ENCODE measurements at regions not wholly inside any gene's neighbourhood (a gene's known extent, or its start where the extent isn't known, plus 50 kb on each side); places are given as distances from the start of the nearest gene placed in this dataset.
A peak's percentile ranks its signal among the peaks of the same experiment; 100 is the strongest.

GRCh38 chr18:56516789-56517188, 121.6 kb downstream of the TXNL1 start:
- no peak for TF ChIP-seq CTCF (IDR thresholded peaks at IDR 0.05; ENCODE audit: insufficient read depth, low read depth, low read length)
- CTCF ChIA-PET, result interaction anchor here (0.7 kb wide), 1 partner anchor 58 kb away, joined by 3 read pairs; no protein-coding TSS in a partner anchor
- no peaks in the 10 kb centered on the region for H3K27me3 ChIP-seq (ENCODE audit: control insufficient read depth, insufficient read depth, low read length)
- POLR2A ChIA-PET, result no interaction called here
- no peaks in the 10 kb centered on the region for H3K36me3 ChIP-seq (ENCODE audit: control insufficient read depth, insufficient read depth, low read length)
- H3K4me3 ChIP-seq (ENCODE audit: low read depth, low read length), result no peak overlapping the region
- peak; percentile 36 for DNase-seq (ENCODE audit: low read depth)

- Histone ChIP-seq H3K4me3 (ENCODE audit: low read depth, low read length) (no peak overlapping the region), H3K36me3 (ENCODE audit: control insufficient read depth, insufficient read depth, low read length) (no peaks in the 10 kb centered on the region), H3K27me3 (ENCODE audit: control insufficient read depth, insufficient read depth, low read length) (no peaks in the 10 kb centered on the region)
- CTCF ChIA-PET, result interaction anchor here (0.6 to 1.2 kb wide), 2 partner anchors 28 to 119 kb away, joined by 3 read pairs; no protein-coding TSS in a partner anchor
- POLR2A ChIA-PET, result no interaction called here
- no peak for TF ChIP-seq CTCF (IDR thresholded peaks at IDR 0.05; ENCODE audit: insufficient read depth, low read depth, low read length)
- no peak for DNase-seq (ENCODE audit: low read depth)
Measured at GRCh38 chr18:56515522-56515921, 122.9 kb downstream of the TXNL1 start.

- CTCF ChIA-PET, result no interaction called here
- no peak for DNase-seq (ENCODE audit: low read depth)
- no peaks in the 10 kb centered on the region for H3K27me3 ChIP-seq (ENCODE audit: control insufficient read depth, insufficient read depth, low read length)
- POLR2A ChIA-PET, result no interaction called here
- H3K36me3 ChIP-seq (ENCODE audit: control insufficient read depth, insufficient read depth, low read length), result no peaks in the 10 kb centered on the region
- no peak overlapping the region for H3K4me3 ChIP-seq (ENCODE audit: low read depth, low read length)
- TF ChIP-seq CTCF (IDR thresholded peaks at IDR 0.05; ENCODE audit: insufficient read depth, low read depth, low read length), result no peak
Measured at GRCh38 chr18:56511996-56512395, 126.4 kb downstream of the TXNL1 start.

GRCh38 chr18:56510108-56510507, 128.3 kb downstream of the TXNL1 start:
- H3K4me3 ChIP-seq (ENCODE audit: low read depth, low read length), result no peak overlapping the region
- no peaks in the 10 kb centered on the region for H3K27me3 ChIP-seq (ENCODE audit: control insufficient read depth, insufficient read depth, low read length)
- no peak for TF ChIP-seq CTCF (IDR thresholded peaks at IDR 0.05; ENCODE audit: insufficient read depth, low read depth, low read length)
- POLR2A ChIA-PET, result no interaction called here
- CTCF ChIA-PET, result no interaction called here
- no peaks in the 10 kb centered on the region for H3K36me3 ChIP-seq (ENCODE audit: control insufficient read depth, insufficient read depth, low read length)
- no peak for DNase-seq (ENCODE audit: low read depth)

DNA sequence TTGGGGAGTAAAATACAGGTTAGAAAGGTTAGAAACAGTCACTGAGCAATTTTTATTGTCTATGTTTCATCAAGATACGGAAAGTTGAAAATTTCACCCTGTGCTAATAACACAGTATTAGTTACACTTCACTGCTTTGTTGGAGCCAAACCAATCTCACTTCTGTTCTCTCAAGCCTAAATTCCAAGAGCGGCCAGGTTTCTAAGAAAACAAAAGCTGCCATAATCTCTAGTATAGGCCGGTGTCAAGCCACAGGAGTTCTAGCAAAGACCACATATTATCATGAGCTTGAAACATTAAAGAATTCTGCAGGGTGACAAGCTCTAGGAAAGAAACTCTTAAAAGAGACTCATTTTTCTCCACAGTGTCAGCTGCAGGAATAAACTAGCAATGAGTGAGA, 128.7 kb downstream of the TXNL1 start:
- CTCF ChIA-PET, result no interaction called here
- Histone ChIP-seq H3K4me3 (ENCODE audit: low read depth, low read length) (no peak overlapping the region), H3K36me3 (ENCODE audit: control insufficient read depth, insufficient read depth, low read length) (no peaks in the 10 kb centered on the region), H3K27me3 (ENCODE audit: control insufficient read depth, insufficient read depth, low read length) (no peaks in the 10 kb centered on the region)
- no peak for TF ChIP-seq CTCF (IDR thresholded peaks at IDR 0.05; ENCODE audit: insufficient read depth, low read depth, low read length)
- no peak for DNase-seq (ENCODE audit: low read depth)
- POLR2A ChIA-PET, result no interaction called here
